Fibroblast of lung (primary cell): ENCODE measurements at regions not wholly inside any gene's neighbourhood (a gene's known extent, or its start where the extent isn't known, plus 50 kb on each side); places are given as distances from the start of the nearest gene placed in this dataset.

Source experiments
- CTCF ChIP-seq, 2 donors: IDR thresholded peaks in 1 of 2; conservative IDR thresholded peaks in 1 of 2; 1 replicate in 1 of 2; 2 replicates in 1 of 2; pipeline ENCODE4 v1.5.1; 2011 to 2012; ENCODE audit warnings: low read length in 2 of 2, control low read depth in 1 of 2, inconsistent platforms in 1 of 2, low read depth in 1 of 2, mild to moderate bottlenecking in 1 of 2
- EZH2 ChIP-seq: IDR thresholded peaks from 2 replicates; pipeline ENCODE4 v1.5.1; 2012; ENCODE audit warnings: low read length, control low read depth, mild to moderate bottlenecking; ENCODE audit errors: missing control alignments

- TF ChIP-seq CTCF (conservative IDR thresholded peaks at IDR 0.05 in 1 of 2, IDR thresholded peaks at IDR 0.05 in 1 of 2; ENCODE audit: low read depth in 1 of 2, low read length in 2 of 2), result no peak
- TF ChIP-seq EZH2, result no peak
These were observed 1336.7 kb downstream of the CDH11 start for GRCh38 chr16:63785170-63785569.
